Caco-2 (cell line): ENCODE measurements at regions not wholly inside any gene's neighbourhood (a gene's known extent, or its start where the extent isn't known, plus 50 kb on each side); places are given as distances from the start of the nearest gene placed in this dataset.

Experiments used
- BruUV-seq: library from RNA; stranded (reverse); fragments of 400-500 nt; replicated peaks from 2 replicates; lab custom pipeline; 2021; lab: Mats Ljungman, UMichigan
- CTCF ChIA-PET: fragments of 300-600 bp; sonication (Branson Sonifier 250); formaldehyde crosslinking; loops from one replicate; lab custom pipeline; 2022; ENCODE audit warnings: antibody characterized with exemption; lab: Charles Lee
- POLR2A ChIA-PET: fragments of 300-600 bp; sonication (Branson Sonifier 250); formaldehyde crosslinking; loops from one replicate; lab custom pipeline; 2022; ENCODE audit warnings: antibody characterized with exemption; lab: Charles Lee
- DNase-seq, 2 experiments: peaks; one replicate each; pipeline versions ENCODE4 v3.0.0 to v3.0.0-alpha.2; 2020 to 2022
- H3K27me3 ChIP-seq: replicated peaks from 2 replicates; pipeline ENCODE4 v1.6.0; 2011; ENCODE audit warnings: low read length; ENCODE audit not compliant: control insufficient read depth, insufficient read depth
- H3K36me3 ChIP-seq: 2 replicates; pipeline ENCODE4 v1.5.1; 2011; ENCODE audit warnings: low read length; ENCODE audit not compliant: control insufficient read depth, insufficient read depth
- H3K4me1 ChIP-seq: fragments of 250-450 bp; sonication (Bioruptor Pico); 2 replicates; pipeline ENCODE4 v1.5.1; 2020; ENCODE audit warnings: mild to moderate bottlenecking
- H3K4me3 ChIP-seq: 2 replicates; pipeline ENCODE4 v1.5.1; 2011; ENCODE audit warnings: low read depth, mild to moderate bottlenecking, control low read depth, low read length
- H3K9me3 ChIP-seq: fragments of 250-450 bp; sonication (Bioruptor Pico); 2 replicates; pipeline ENCODE4 v1.5.1; 2020; ENCODE audit warnings: mild to moderate bottlenecking, moderate library complexity
- H3K27ac Mint-ChIP-seq: one replicate; pipeline ENCODE4 v1.8.0; 2022; ENCODE audit warnings: mixed read lengths; ENCODE audit not compliant: unreplicated experiment
- H3K27me3 Mint-ChIP-seq: one replicate; pipeline ENCODE4 v1.8.0; 2022; ENCODE audit warnings: mixed read lengths; ENCODE audit not compliant: insufficient read depth, unreplicated experiment
- H3K36me3 Mint-ChIP-seq: one replicate; pipeline ENCODE4 v1.8.0; 2022; ENCODE audit warnings: mild to moderate bottlenecking, mixed read lengths; ENCODE audit not compliant: insufficient read depth, unreplicated experiment
- H3K4me1 Mint-ChIP-seq: one replicate; pipeline ENCODE4 v1.8.0; 2022; ENCODE audit warnings: low read depth, mixed read lengths; ENCODE audit not compliant: unreplicated experiment
- H3K4me3 Mint-ChIP-seq: one replicate; pipeline ENCODE4 v1.8.0; 2022; ENCODE audit warnings: mild to moderate bottlenecking, moderate library complexity, mixed read lengths; ENCODE audit not compliant: unreplicated experiment
- H3K9me3 Mint-ChIP-seq: one replicate; pipeline ENCODE4 v1.8.0; 2022; ENCODE audit warnings: mixed read lengths; ENCODE audit not compliant: unreplicated experiment
- CTCF ChIP-seq, 2 experiments: fragments of 200-600 bp in 1 of 2; IDR thresholded peaks; 1 replicate in 1 of 2; 2 replicates in 1 of 2; pipeline versions ENCODE4 v1.5.1 to v1.8.0; 2011 to 2022; ENCODE audit warnings: antibody characterized with exemption in 1 of 2, control low read depth in 1 of 2, inconsistent platforms in 1 of 2, low read depth in 1 of 2, low read length in 1 of 2, mild to moderate bottlenecking in 1 of 2, moderate library complexity in 1 of 2; ENCODE audit not compliant: insufficient read depth in 1 of 2, severe bottlenecking in 1 of 2, unreplicated experiment in 1 of 2
- intact Hi-C: fragments of 100-400 bp; cut with micrococcal nuclease; formaldehyde crosslinking; loops from one replicate; pipeline ENCODE4 v1.10.0; 2022; ENCODE audit not compliant: unreplicated experiment

- no peaks in the 10 kb centered on the region for H3K27me3 ChIP-seq
- H3K4me3 ChIP-seq = no peak overlapping the region
- no peaks in the 10 kb centered on the region for H3K4me1 Mint-ChIP-seq
- no peak overlapping the region for H3K27ac Mint-ChIP-seq
- H3K27me3 Mint-ChIP-seq = no peaks in the 10 kb centered on the region
- no peak overlapping the region for H3K4me3 Mint-ChIP-seq
- H3K9me3 ChIP-seq = no peaks in the 10 kb centered on the region
- H3K9me3 Mint-ChIP-seq = no peaks in the 10 kb centered on the region
- no peak for TF ChIP-seq CTCF (IDR thresholded peaks at IDR 0.05; ENCODE audit: insufficient read depth in 1 of 2, low read depth in 1 of 2, low read length in 1 of 2, severe bottlenecking in 1 of 2, unreplicated experiment in 1 of 2)
- H3K36me3 Mint-ChIP-seq = no peaks in the 10 kb centered on the region
- no peaks in the 10 kb centered on the region for H3K4me1 ChIP-seq
- peak; percentile 5 to 41 for DNase-seq
- POLR2A ChIA-PET = no interaction called here
- intact Hi-C loops = no loop called here
- CTCF ChIA-PET = no interaction called here
- BruUV-seq = no TSS peak
- H3K36me3 ChIP-seq = no peaks in the 10 kb centered on the region
Measured at GRCh38 chr16:10250137-10250828, 68.1 kb upstream of the GRIN2A start.

- Mint-ChIP-seq H3K36me3 (peaks cover 6% of the 10 kb centered on the region), H3K27ac (peak overlapping the region; percentile 85), H3K4me3 (no peak overlapping the region), H3K27me3 (no peaks in the 10 kb centered on the region), H3K9me3 (peaks cover 13% of the 10 kb centered on the region), H3K4me1 (peaks cover 15% of the 10 kb centered on the region)
- ChIA-PET CTCF (no interaction called here), POLR2A (no interaction called here)
- Histone ChIP-seq H3K4me3 (no peak overlapping the region), H3K36me3 (no peaks in the 10 kb centered on the region), H3K27me3 (no peaks in the 10 kb centered on the region), H3K9me3 (no peaks in the 10 kb centered on the region), H3K4me1 (peaks cover 3% of the 10 kb centered on the region)
- TF ChIP-seq CTCF (IDR thresholded peaks at IDR 0.05; ENCODE audit: insufficient read depth in 1 of 2, low read depth in 1 of 2, low read length in 1 of 2, severe bottlenecking in 1 of 2, unreplicated experiment in 1 of 2) = no peak
- no TSS peak for BruUV-seq
- DNase-seq = no peak
- intact Hi-C loops = no loop called here
Measured at GRCh38 chr16:10252155-10252554, 69.9 kb upstream of the GRIN2A start.

GRCh38 chr16:10253409-10253808 is 71.2 kb upstream of the GRIN2A start:
- CTCF ChIA-PET = interaction anchor here (0.6 kb wide), 1 partner anchor 20 kb away, joined by 5 read pairs; no protein-coding TSS in a partner anchor
- BruUV-seq = no TSS peak
- POLR2A ChIA-PET = no interaction called here
- Mint-ChIP-seq H3K27me3 (no peaks in the 10 kb centered on the region), H3K9me3 (peaks cover 13% of the 10 kb centered on the region), H3K36me3 (peaks cover 6% of the 10 kb centered on the region), H3K4me3 (no peak overlapping the region), H3K4me1 (peaks cover 15% of the 10 kb centered on the region), H3K27ac (no peak overlapping the region)
- H3K4me3 ChIP-seq = no peak overlapping the region
- DNase-seq = no peak
- H3K4me1 ChIP-seq = peaks cover 8% of the 10 kb centered on the region
- no peaks in the 10 kb centered on the region for H3K27me3 ChIP-seq
- intact Hi-C loops = no loop called here
- no peak for TF ChIP-seq CTCF (IDR thresholded peaks at IDR 0.05; ENCODE audit: insufficient read depth in 1 of 2, low read depth in 1 of 2, low read length in 1 of 2, severe bottlenecking in 1 of 2, unreplicated experiment in 1 of 2)
- 0 out of 2 replicates have a peak, but pooled peaks cover 3% of the 10 kb centered on the region for H3K9me3 ChIP-seq
- no peaks in the 10 kb centered on the region for H3K36me3 ChIP-seq
